ENCODE measurements at regions not wholly inside any gene's neighbourhood (a gene's known extent, or its start where the extent isn't known, plus 50 kb on each side); places are given as distances from the start of the nearest gene placed in this dataset.

- Histone ChIP-seq H4K8ac (ENCODE audit: low read depth, low read length) (no peak overlapping the region), H2BK5ac (ENCODE audit: low read depth, low read length, poor library complexity) (no peak overlapping the region), H2BK12ac (ENCODE audit: low read length) (no peak overlapping the region), H3K27ac (ENCODE audit: low read depth, low read length) (no peak overlapping the region), H3K79me1 (ENCODE audit: low read length) (no peaks in the 10 kb centered on the region), H3K4ac (ENCODE audit: low read depth, low read length) (no peak overlapping the region), H3K23ac (ENCODE audit: low read length) (no peak overlapping the region), H3K4me2 (ENCODE audit: low read length) (no peak overlapping the region), H4K12ac (ENCODE audit: low read depth, low read length) (no peak overlapping the region), H3K9me3 (ENCODE audit: insufficient read depth, low read depth, low read length) (peaks cover 1% of the 10 kb centered on the region), H3K79me2 (ENCODE audit: control insufficient read depth, insufficient read depth, low read length, poor library complexity) (no peaks in the 10 kb centered on the region), H4K91ac (ENCODE audit: low read depth, low read length) (no peak overlapping the region), H3K27me3 (ENCODE audit: insufficient read depth, low read length) (peaks cover 5% of the 10 kb centered on the region), H3K18ac (ENCODE audit: low read length) (no peak overlapping the region), H3K36me3 (ENCODE audit: control insufficient read depth in 1 of 2, insufficient read depth in 2 of 2, low read length in 2 of 2) (no peaks in the 10 kb centered on the region), H2AFZ (ENCODE audit: insufficient read depth, low read length, poor library complexity) (no peak overlapping the region), H2BK120ac (ENCODE audit: insufficient read depth, low read length, poor library complexity) (no peak overlapping the region), H2AK5ac (ENCODE audit: low read length) (no peak overlapping the region), H3K9ac (ENCODE audit: low read length) (no peak overlapping the region), H3K4me1 (ENCODE audit: control insufficient read depth in 1 of 2, insufficient read depth in 2 of 2, low read length in 2 of 2) (no peaks in the 10 kb centered on the region), H3K14ac (ENCODE audit: low read length) (no peak overlapping the region), H3K4me3 (ENCODE audit: low read depth, low read length) (no peak overlapping the region)
- WGBS (ENCODE audit: extremely low coverage, insufficient coverage, insufficient read length): no CpG with 5 or more reads among the region's 9 CpGs
- DNase-seq: no peak
Observed at GRCh38 chr20:60085551-60086132, 127.4 kb downstream of the CDH26 start.

- H3K23ac ChIP-seq (ENCODE audit: low read length): no peak overlapping the region
- no peak overlapping the region for H4K91ac ChIP-seq (ENCODE audit: low read depth, low read length)
- H3K9ac ChIP-seq (ENCODE audit: low read length): no peak overlapping the region
- H3K14ac ChIP-seq (ENCODE audit: low read length): no peak overlapping the region
- H4K12ac ChIP-seq (ENCODE audit: low read depth, low read length): no peak overlapping the region
- no peak overlapping the region for H2AFZ ChIP-seq (ENCODE audit: insufficient read depth, low read length, poor library complexity)
- H3K4me3 ChIP-seq (ENCODE audit: low read depth, low read length): no peak overlapping the region
- H3K4me2 ChIP-seq (ENCODE audit: low read length): no peak overlapping the region
- H3K4ac ChIP-seq (ENCODE audit: low read depth, low read length): no peak overlapping the region
- peaks cover 5% of the 10 kb centered on the region for H3K27me3 ChIP-seq (ENCODE audit: insufficient read depth, low read length)
- no peak overlapping the region for H2BK120ac ChIP-seq (ENCODE audit: insufficient read depth, low read length, poor library complexity)
- no peaks in the 10 kb centered on the region for H3K79me2 ChIP-seq (ENCODE audit: control insufficient read depth, insufficient read depth, low read length, poor library complexity)
- H2BK5ac ChIP-seq (ENCODE audit: low read depth, low read length, poor library complexity): no peak overlapping the region
- H3K79me1 ChIP-seq (ENCODE audit: low read length): no peaks in the 10 kb centered on the region
- no peak overlapping the region for H2AK5ac ChIP-seq (ENCODE audit: low read length)
- no peak overlapping the region for H4K8ac ChIP-seq (ENCODE audit: low read depth, low read length)
- H3K36me3 ChIP-seq (ENCODE audit: control insufficient read depth in 1 of 2, insufficient read depth in 2 of 2, low read length in 2 of 2): no peaks in the 10 kb centered on the region
- peak; percentile 27 to 38 for DNase-seq
- no peak overlapping the region for H2BK12ac ChIP-seq (ENCODE audit: low read length)
- H3K9me3 ChIP-seq (ENCODE audit: insufficient read depth, low read depth, low read length): peaks cover 1% of the 10 kb centered on the region
- no peak overlapping the region for H3K18ac ChIP-seq (ENCODE audit: low read length)
- WGBS (ENCODE audit: extremely low coverage, insufficient coverage, insufficient read length): no CpG with 5 or more reads among the region's 30 CpGs
- H3K4me1 ChIP-seq (ENCODE audit: control insufficient read depth in 1 of 2, insufficient read depth in 2 of 2, low read length in 2 of 2): no peaks in the 10 kb centered on the region
- no peak overlapping the region for H3K27ac ChIP-seq (ENCODE audit: low read depth, low read length)
Observed at GRCh38 chr20:60086821-60087562, 128.8 kb downstream of the CDH26 start.

- Histone ChIP-seq H2BK120ac (ENCODE audit: insufficient read depth, low read length, poor library complexity) (no peak overlapping the region), H2BK5ac (ENCODE audit: low read depth, low read length, poor library complexity) (no peak overlapping the region), H3K4ac (ENCODE audit: low read depth, low read length) (no peak overlapping the region), H3K18ac (ENCODE audit: low read length) (no peak overlapping the region), H3K36me3 (ENCODE audit: control insufficient read depth in 1 of 2, insufficient read depth in 2 of 2, low read length in 2 of 2) (no peaks in the 10 kb centered on the region), H3K14ac (ENCODE audit: low read length) (no peak overlapping the region), H3K27ac (ENCODE audit: low read depth, low read length) (no peak overlapping the region), H3K79me1 (ENCODE audit: low read length) (no peaks in the 10 kb centered on the region), H3K23ac (ENCODE audit: low read length) (no peak overlapping the region), H3K79me2 (ENCODE audit: control insufficient read depth, insufficient read depth, low read length, poor library complexity) (no peaks in the 10 kb centered on the region), H4K91ac (ENCODE audit: low read depth, low read length) (no peak overlapping the region), H4K12ac (ENCODE audit: low read depth, low read length) (no peak overlapping the region), H3K9ac (ENCODE audit: low read length) (no peak overlapping the region), H2BK12ac (ENCODE audit: low read length) (no peak overlapping the region), H3K4me3 (ENCODE audit: low read depth, low read length) (no peak overlapping the region), H3K27me3 (ENCODE audit: insufficient read depth, low read length) (peaks cover 5% of the 10 kb centered on the region), H3K4me2 (ENCODE audit: low read length) (no peak overlapping the region), H3K9me3 (ENCODE audit: insufficient read depth, low read depth, low read length) (peaks cover 1% of the 10 kb centered on the region), H4K8ac (ENCODE audit: low read depth, low read length) (no peak overlapping the region), H3K4me1 (ENCODE audit: control insufficient read depth in 1 of 2, insufficient read depth in 2 of 2, low read length in 2 of 2) (no peaks in the 10 kb centered on the region), H2AFZ (ENCODE audit: insufficient read depth, low read length, poor library complexity) (no peak overlapping the region), H2AK5ac (ENCODE audit: low read length) (no peak overlapping the region)
- no peak for DNase-seq
- no CpG with 5 or more reads among the region's 60 CpGs for WGBS (ENCODE audit: extremely low coverage, insufficient coverage, insufficient read length)
Observed at GRCh38 chr20:60087563-60088105, 129.4 kb downstream of the CDH26 start.

GRCh38 chr20:60088236-60088635, 130.0 kb downstream of the CDH26 start:
- Histone ChIP-seq H3K9ac (ENCODE audit: low read length) (no peak overlapping the region), H2AFZ (ENCODE audit: insufficient read depth, low read length, poor library complexity) (no peak overlapping the region), H3K23ac (ENCODE audit: low read length) (no peak overlapping the region), H3K9me3 (ENCODE audit: insufficient read depth, low read depth, low read length) (peaks cover 2% of the 10 kb centered on the region), H3K4me1 (ENCODE audit: control insufficient read depth in 1 of 2, insufficient read depth in 2 of 2, low read length in 2 of 2) (no peaks in the 10 kb centered on the region), H3K18ac (ENCODE audit: low read length) (no peak overlapping the region), H2BK120ac (ENCODE audit: insufficient read depth, low read length, poor library complexity) (no peak overlapping the region), H3K14ac (ENCODE audit: low read length) (no peak overlapping the region), H2AK5ac (ENCODE audit: low read length) (no peak overlapping the region), H3K36me3 (ENCODE audit: control insufficient read depth in 1 of 2, insufficient read depth in 2 of 2, low read length in 2 of 2) (no peaks in the 10 kb centered on the region), H4K8ac (ENCODE audit: low read depth, low read length) (no peak overlapping the region), H3K4me2 (ENCODE audit: low read length) (no peak overlapping the region), H3K27ac (ENCODE audit: low read depth, low read length) (no peak overlapping the region), H4K91ac (ENCODE audit: low read depth, low read length) (no peak overlapping the region), H3K4ac (ENCODE audit: low read depth, low read length) (no peak overlapping the region), H3K27me3 (ENCODE audit: insufficient read depth, low read length) (peaks cover 5% of the 10 kb centered on the region), H3K4me3 (ENCODE audit: low read depth, low read length) (no peak overlapping the region), H3K79me2 (ENCODE audit: control insufficient read depth, insufficient read depth, low read length, poor library complexity) (no peaks in the 10 kb centered on the region), H3K79me1 (ENCODE audit: low read length) (no peaks in the 10 kb centered on the region), H4K12ac (ENCODE audit: low read depth, low read length) (no peak overlapping the region), H2BK5ac (ENCODE audit: low read depth, low read length, poor library complexity) (no peak overlapping the region), H2BK12ac (ENCODE audit: low read length) (no peak overlapping the region)
- no CpG with 5 or more reads among the region's 10 CpGs for WGBS (ENCODE audit: extremely low coverage, insufficient coverage, insufficient read length)
- DNase-seq: no peak
